Cardiac fibroblast (primary cell): ENCODE measurements at regions not wholly inside any gene's neighbourhood (a gene's known extent, or its start where the extent isn't known, plus 50 kb on each side); places are given as distances from the start of the nearest gene placed in this dataset.

Source experiments
- DNase-seq, 2 donors: peaks; one replicate each; pipeline versions ENCODE4 v3.0.0 to v3.0.0-alpha.2; 2010; ENCODE audit warnings: low read depth in 2 of 2
- H3K4me3 ChIP-seq, 2 donors: replicated peaks in 1 of 2; 1 replicate in 1 of 2; 2 replicates in 1 of 2; pipeline ENCODE4 v1.5.1; 2011; ENCODE audit warnings: low read depth in 2 of 2, low read length in 2 of 2, mild to moderate bottlenecking in 2 of 2, moderate library complexity in 1 of 2
- CTCF ChIP-seq: IDR thresholded peaks from one replicate; pipeline ENCODE4 v1.5.1; 2011; ENCODE audit warnings: low read depth, mild to moderate bottlenecking, low read length, inconsistent platforms

GRCh38 chr5:158320934-158321333 lies 462.0 kb upstream of the CLINT1 start:
- DNase-seq: no peak
- no peak for TF ChIP-seq CTCF

GRCh38 chr5:158320178-158320674 lies 461.3 kb upstream of the CLINT1 start:
- TF ChIP-seq CTCF: no peak
- DNase-seq: no peak
- no peak overlapping the region for H3K4me3 ChIP-seq

More at GRCh38 chr5:158320934-158321333, 462.0 kb upstream of the CLINT1 start:
- no peak overlapping the region for H3K4me3 ChIP-seq

GRCh38 chr5:158317507-158317906 lies 458.6 kb upstream of the CLINT1 start:
- no peak overlapping the region for H3K4me3 ChIP-seq
- no peak for TF ChIP-seq CTCF

GRCh38 chr5:158313733-158314464 lies 455.0 kb upstream of the CLINT1 start:
- DNase-seq: no peak
- no peak overlapping the region for H3K4me3 ChIP-seq
- TF ChIP-seq CTCF: no peak

More at GRCh38 chr5:158317507-158317906, 458.6 kb upstream of the CLINT1 start:
- no peak for DNase-seq

- no peak overlapping the region for H3K4me3 ChIP-seq
- no peak for DNase-seq
- TF ChIP-seq CTCF: no peak
Observed at GRCh38 chr5:158313027-158313732, 454.2 kb upstream of the CLINT1 start.

- H3K4me3 ChIP-seq: no peak overlapping the region
- no peak for TF ChIP-seq CTCF
- DNase-seq: no peak
Observed at GRCh38 chr5:158309088-158309807, 450.3 kb upstream of the CLINT1 start.
